ENCODE measurements at regions not wholly inside any gene's neighbourhood (a gene's known extent, or its start where the extent isn't known, plus 50 kb on each side); places are given as distances from the start of the nearest gene placed in this dataset.

DNA sequence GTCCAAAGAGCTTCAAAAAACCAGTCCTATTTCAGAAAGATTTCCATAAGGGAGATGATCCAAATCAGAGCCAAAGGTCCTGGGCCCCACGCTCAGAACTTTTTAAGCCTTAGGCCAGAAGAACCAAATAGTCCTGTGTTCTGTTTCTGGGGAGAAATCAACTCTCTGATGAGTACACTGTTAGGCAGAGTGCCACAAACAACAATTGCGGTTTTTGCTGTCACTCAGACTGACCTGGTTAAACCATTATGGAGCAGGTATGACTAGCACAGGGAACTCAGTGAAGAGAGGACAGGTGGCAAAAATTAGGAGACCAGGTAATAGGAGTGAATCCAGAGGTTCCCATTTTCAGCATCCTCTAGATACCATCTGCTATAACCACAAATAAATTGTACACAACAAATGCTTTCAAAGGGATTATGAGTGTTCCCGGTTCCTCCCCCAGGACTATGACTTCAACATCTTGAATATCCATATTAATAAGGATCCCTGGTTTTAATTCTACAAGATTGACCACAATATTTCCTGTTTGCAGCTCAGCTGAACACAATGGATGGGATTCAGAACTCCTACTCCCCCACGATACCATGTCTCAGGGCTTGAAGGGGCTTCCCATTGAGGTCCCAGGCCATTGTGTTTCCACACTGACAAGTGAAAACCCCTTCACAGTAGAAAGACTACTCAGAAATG is 52.1 kb upstream of the FREM1 start:
- no peak for DNase-seq (ENCODE audit: low spot score)

- DNase-seq (ENCODE audit: low spot score), result peak; percentile 46
Measured at GRCh38 chr9:14961372-14962068, 51.3 kb upstream of the FREM1 start.

GRCh38 chr9:14960881-14961280 is 50.7 kb upstream of the FREM1 start:
- no peak for DNase-seq (ENCODE audit: low spot score)

All from HT-29 (cell line).